GM19397 (cell line): ENCODE measurements at regions not wholly inside any gene's neighbourhood (a gene's known extent, or its start where the extent isn't known, plus 50 kb on each side); places are given as distances from the start of the nearest gene placed in this dataset.

ENCODE experiments used
- ATAC-seq: cut with Tn5 transposase; IDR thresholded peaks from one replicate; pipeline ENCODE4 v1.9.1; 2021; ENCODE audit warnings: mild to moderate bottlenecking, moderate library complexity; ENCODE audit not compliant: unreplicated experiment

- no peak for ATAC-seq
These were observed 1315.4 kb downstream of the EFNB2 start for GRCh38 chr13:105220063-105220462.

GRCh38 chr13:105219651-105220050, 1315.8 kb downstream of the EFNB2 start:
- ATAC-seq = no peak

GRCh38 chr13:105213512-105213911, 1322.0 kb downstream of the EFNB2 start:
- no peak for ATAC-seq

- no peak for ATAC-seq
These were observed 1327.7 kb downstream of the EFNB2 start for GRCh38 chr13:105207572-105208293.

- ATAC-seq = no peak
These were observed 1333.1 kb downstream of the EFNB2 start for GRCh38 chr13:105202354-105202753.

DNA sequence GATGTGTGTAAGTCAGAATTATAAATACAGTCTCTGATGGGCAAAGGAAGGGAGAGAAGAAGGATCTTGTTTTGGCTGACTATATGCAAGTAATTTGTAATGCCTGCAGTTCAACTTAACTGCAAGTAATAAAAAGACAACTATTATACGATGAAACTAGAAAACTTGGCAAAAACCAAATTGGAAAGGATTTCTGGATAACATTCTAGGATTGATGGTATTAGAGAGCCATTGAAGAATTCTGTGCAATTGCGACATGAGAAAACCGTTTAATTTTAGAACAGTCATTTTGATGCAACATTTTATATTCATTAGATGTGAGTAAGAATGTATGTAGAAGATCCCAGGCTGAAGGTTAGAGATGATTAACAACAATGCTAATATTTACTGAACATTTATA, 1334.1 kb downstream of the EFNB2 start:
- no peak for ATAC-seq

DNA sequence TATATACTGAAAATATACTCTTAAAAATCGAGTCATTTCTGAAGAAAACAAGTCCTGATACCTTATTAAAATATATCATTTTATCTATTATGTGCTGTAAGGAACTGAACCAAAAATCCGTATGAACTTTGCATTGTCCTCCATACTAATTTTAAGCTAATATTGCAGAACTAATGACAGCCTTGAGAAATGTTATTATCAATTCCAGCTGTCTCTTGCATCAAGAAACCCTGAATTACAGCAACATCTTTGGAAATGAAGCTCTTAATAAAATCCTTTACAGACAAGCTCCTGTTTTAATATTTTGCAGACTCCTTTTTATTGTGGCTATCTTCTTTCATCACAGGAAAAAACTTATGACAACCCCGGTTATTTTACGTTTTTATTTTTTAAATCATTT, 1335.3 kb downstream of the EFNB2 start:
- no peak for ATAC-seq

DNA sequence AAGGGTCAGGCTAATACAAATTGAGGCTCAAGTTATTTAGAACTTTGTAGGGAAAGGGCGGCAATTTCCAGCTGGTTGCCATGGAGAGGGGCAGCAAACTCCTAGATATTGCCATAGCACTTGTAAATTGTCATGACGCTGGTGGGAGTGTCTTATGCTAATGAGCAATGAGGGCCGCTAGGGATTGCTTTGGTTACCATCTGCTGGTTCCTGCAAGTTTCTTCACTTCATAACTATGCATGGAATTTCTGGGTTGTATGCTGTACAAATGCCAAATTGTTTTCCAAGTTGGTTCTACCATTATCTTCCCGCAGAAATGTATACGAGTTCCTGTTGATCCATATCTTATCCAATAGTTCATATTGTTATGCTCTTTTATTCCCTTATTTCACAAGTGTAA, 1339.4 kb downstream of the EFNB2 start:
- ATAC-seq = no peak

DNA sequence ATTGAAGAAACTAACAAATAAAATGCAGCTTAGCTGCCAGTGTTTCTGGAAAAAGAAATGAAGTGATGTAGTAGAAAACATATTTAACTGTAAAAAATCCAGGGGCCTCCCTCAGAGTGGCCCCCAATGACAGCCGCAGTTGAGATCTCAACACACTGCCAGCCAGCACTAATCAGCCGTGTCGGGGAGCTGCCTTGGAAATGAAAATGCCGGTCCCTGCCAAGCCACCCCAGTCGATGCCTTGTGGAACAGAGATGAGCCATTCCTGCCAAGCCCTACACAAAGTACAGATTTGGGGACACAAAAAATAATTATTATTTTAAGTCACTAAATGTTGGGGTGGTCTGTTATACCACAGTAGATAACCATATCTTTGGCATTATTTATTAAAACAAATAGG, 1342.4 kb downstream of the EFNB2 start:
- ATAC-seq = no peak

DNA sequence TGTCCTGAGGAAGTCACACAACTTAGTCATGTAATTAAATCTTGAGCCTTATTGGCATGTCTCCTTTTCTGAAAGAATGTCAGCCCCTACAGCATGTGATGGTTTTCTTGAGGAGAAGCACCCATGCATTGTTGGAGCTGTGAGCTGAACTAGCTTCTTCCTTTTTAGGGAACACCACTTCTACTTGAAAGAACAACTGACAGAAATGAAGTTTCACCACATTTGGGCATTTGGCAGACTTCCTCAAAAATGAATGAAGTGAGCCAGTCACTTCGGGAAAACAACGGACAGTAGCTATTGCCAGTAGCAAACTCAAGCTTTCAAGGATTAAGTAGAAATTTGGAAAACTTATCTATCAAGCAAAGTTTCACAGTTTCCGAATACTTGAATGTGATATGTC, 1351.3 kb downstream of the EFNB2 start:
- ATAC-seq = no peak

GRCh38 chr13:105177265-105177900, 1358.1 kb downstream of the EFNB2 start:
- no peak for ATAC-seq

DNA sequence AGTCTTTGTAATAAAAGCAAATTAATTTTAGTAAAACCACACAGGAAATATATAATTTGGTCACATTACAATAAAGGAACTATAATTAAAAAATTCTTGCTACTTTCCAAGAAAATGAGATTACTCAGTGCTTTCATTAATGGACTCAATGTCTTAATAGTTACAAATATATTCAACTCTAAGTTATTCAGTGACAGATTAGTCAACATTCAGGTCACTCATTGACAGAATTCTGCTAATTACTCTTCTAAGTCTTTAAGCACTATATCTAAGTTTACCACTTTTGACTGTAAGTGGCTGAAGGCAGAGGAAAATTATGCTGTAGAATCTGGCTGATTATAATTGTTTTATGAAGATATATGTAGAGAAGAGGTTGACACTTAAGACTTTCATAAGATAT, 1365.0 kb downstream of the EFNB2 start:
- ATAC-seq = no peak

DNA sequence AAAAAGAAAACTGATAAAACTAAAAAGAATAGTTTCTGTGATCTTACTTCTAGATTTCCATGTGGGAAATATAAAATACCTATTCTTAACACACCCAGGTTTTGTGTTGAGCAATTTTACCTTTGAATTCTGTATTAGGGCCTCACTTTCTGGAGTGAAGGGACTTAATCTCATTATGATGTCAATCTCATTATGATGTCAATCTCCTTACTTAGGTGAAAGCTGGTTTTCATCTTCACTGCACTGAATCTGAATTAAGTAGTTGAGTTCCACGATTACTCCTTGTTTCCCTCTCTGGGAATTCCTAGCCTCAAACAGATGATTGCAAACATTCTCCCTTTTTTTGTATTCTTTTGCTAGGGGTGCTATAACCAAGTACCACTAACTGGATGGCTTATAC, 1367.2 kb downstream of the EFNB2 start:
- ATAC-seq = no peak

DNA sequence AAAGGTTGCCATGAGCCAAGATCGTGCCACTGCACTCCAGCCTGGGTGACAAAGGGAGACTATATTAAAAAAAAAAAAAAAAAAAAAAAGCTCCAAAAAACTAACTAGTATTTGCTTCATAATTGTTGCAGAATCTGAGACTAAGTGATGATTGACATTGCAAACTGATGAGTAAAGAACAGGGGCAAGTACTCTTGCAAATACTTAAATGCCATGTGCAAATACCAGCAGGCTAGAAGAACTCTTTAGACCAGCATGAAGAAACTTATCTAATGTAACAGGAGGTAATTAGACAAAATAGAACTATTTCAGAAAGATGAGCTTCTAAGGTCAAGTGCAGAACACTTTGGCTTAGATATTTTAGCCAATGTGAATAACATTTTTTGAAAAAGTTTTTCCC, 1368.1 kb downstream of the EFNB2 start:
- no peak for ATAC-seq

DNA sequence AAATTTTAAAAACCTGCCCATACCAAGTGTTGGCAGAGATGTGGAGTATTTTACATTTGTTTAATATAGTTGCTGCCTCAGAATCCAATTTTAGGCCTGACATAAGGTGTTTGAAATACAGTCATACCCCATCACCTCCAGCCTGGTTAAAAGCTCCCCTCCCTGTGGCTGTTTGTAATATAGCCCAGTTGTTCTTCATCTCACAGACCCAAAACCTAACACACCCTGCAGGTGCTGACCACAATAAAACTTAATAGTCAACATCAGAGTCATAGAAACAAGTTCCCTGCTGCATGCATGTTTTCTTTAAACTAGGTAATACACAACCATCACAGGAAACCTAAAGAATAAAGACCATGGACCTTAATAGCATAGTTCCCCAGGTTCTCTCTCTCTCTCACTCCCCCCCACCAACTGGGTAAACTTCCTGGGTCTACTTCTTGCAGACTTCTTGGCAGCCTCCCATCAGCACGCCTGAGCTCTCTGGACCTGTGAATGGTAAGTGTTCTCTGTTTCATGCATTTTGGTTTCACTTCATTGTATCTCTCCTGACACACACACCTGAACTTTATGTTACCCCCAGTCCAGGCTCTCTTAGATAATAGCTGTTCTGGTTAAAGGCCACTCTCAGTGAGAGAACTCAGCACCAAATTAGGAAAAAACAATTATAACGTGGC, 1369.9 kb downstream of the EFNB2 start:
- ATAC-seq = peak; percentile 70

GRCh38 chr13:105159841-105160240, 1375.6 kb downstream of the EFNB2 start:
- no peak for ATAC-seq

- no peak for ATAC-seq
These were observed 1381.9 kb downstream of the EFNB2 start for GRCh38 chr13:105153611-105154010.

DNA sequence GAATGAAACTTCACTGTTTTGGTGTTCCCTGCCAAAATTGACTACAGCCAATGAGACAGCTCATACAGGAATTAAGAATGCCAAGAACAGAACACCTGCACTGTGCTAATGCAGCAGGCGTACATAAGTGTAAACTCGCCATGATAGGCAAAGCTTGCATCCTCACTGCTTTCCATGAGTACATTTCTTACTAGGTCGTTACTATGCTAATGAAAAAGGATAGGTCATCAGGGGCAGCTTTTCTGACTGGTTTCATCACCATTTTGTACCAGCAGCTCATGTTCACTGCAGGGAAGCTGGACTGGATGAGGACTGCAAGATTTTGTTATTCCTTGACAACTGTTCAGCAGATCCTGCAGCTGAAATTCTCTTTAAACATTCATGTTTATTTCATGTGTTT, 1383.8 kb downstream of the EFNB2 start:
- ATAC-seq = no peak

DNA sequence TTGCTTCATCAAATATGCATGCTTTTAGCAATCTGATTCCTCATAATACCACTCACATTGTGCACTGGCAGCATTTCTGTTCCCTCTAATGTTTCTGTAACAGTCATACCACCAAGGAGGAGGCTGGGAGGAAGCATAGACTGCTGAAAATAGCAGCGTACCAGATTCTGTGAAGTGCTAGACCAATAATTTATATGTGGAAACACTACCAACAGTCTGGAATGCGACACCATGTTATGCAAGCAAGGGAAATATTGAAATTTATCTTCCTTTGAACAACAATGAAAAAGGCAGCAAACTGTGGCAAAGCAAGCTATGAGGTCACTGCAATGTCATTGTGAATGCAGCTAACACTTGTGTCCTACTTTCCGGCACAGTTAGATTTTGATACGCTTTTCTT, 1388.0 kb downstream of the EFNB2 start:
- no peak for ATAC-seq

GRCh38 chr13:105144936-105145335, 1390.5 kb downstream of the EFNB2 start:
- no peak for ATAC-seq

DNA sequence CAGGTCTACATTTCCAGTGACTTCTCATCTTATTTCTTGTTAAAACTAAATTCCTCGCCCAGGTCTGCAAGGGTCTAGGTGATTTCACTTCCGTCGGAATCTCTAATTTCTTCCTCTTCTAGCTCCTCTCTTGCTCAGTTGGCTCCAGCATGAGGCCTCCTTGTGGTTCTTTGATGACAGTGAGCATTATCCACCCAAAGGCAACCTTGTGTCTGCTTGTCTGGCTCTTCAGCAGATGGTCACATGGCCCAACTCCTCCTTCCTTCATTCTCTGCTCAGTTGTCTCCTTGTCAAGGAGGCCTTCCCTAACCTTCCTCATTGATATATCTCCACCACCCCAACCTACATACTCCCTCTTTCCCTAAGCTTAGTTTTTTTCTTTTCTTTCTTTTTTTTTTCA, 1391.4 kb downstream of the EFNB2 start:
- ATAC-seq = no peak

DNA sequence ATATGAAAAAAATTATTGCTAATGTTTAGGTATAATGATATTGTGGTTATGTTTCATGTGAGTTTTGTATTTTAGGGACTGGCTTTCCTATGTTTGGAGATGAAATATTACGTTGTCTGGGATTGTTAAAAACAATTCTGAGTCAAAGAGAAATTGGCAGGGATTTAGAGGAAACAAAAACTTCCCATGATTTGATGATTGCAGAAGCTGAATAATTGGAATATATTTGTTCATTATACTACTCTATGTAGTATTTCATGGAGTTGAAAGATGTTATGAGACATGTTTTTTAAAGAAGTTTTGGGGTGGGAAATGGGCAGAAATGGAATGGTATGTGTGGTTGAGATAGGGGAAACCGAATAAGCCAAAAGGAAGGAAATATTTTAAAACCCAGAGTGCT, 1392.9 kb downstream of the EFNB2 start:
- ATAC-seq = no peak
